H9 (cell line): ENCODE measurements at regions not wholly inside any gene's neighbourhood (a gene's known extent, or its start where the extent isn't known, plus 50 kb on each side); places are given as distances from the start of the nearest gene placed in this dataset.

ENCODE experiments used
- DNase-seq: peaks from one replicate; pipeline ENCODE4 v3.0.0-alpha.2; 2017
- H2AFZ ChIP-seq: one replicate; pipeline ENCODE4 v1.6.1; 2013; ENCODE audit warnings: mild to moderate bottlenecking, low read length, control low read depth, moderate library complexity
- H2AK5ac ChIP-seq: 2 replicates; pipeline ENCODE4 v1.6.1; 2013; ENCODE audit warnings: low read length, control low read depth, mixed read lengths; ENCODE audit not compliant: insufficient read length
- H2BK120ac ChIP-seq: one replicate; pipeline ENCODE4 v1.6.1; 2013; ENCODE audit warnings: low read depth, mild to moderate bottlenecking, low read length, control low read depth, inconsistent platforms; ENCODE audit not compliant: poor library complexity, severe bottlenecking
- H2BK12ac ChIP-seq: 2 replicates; pipeline ENCODE4 v1.6.1; 2013; ENCODE audit warnings: low read length, control low read depth, mixed read lengths, low read depth; ENCODE audit not compliant: insufficient read length
- H2BK15ac ChIP-seq: 2 replicates; pipeline ENCODE4 v1.6.1; 2013; ENCODE audit warnings: low read depth, low read length, control low read depth
- H2BK20ac ChIP-seq: one replicate; pipeline ENCODE4 v1.6.1; 2013; ENCODE audit warnings: low read depth, mild to moderate bottlenecking, low read length, control low read depth, inconsistent platforms; ENCODE audit not compliant: poor library complexity, severe bottlenecking
- H2BK5ac ChIP-seq: 2 replicates; pipeline ENCODE4 v1.6.1; 2013; ENCODE audit warnings: low read length, control low read depth, mixed read lengths; ENCODE audit not compliant: insufficient read length
- H3K14ac ChIP-seq: 2 replicates; pipeline ENCODE4 v1.6.1; 2013; ENCODE audit warnings: low read length, control low read depth; ENCODE audit not compliant: insufficient read depth
- H3K18ac ChIP-seq: 2 replicates; pipeline ENCODE4 v1.6.1; 2013; ENCODE audit warnings: low read depth, mild to moderate bottlenecking, mixed read lengths, low read length, control low read depth; ENCODE audit not compliant: insufficient read length
- H3K23ac ChIP-seq: 2 replicates; pipeline ENCODE4 v1.6.1; 2013; ENCODE audit warnings: low read length, control low read depth, mixed read lengths, low read depth; ENCODE audit not compliant: insufficient read length
- H3K23me2 ChIP-seq: 2 replicates; pipeline ENCODE4 v1.6.1; 2013; ENCODE audit warnings: low read depth, mild to moderate bottlenecking, mixed read lengths, low read length, control low read depth; ENCODE audit not compliant: insufficient read length, poor library complexity, severe bottlenecking
- H3K27ac ChIP-seq: 2 replicates; pipeline ENCODE4 v1.5.1; 2013; ENCODE audit warnings: low read length, control low read depth, mixed read lengths, low read depth; ENCODE audit not compliant: insufficient read length
- H3K27me3 ChIP-seq: 2 replicates; pipeline ENCODE4 v1.6.1; 2013; ENCODE audit warnings: low read length, control low read depth, inconsistent platforms; ENCODE audit not compliant: insufficient read depth
- H3K4ac ChIP-seq: 2 replicates; pipeline ENCODE4 v1.6.1; 2013; ENCODE audit warnings: low read depth, mild to moderate bottlenecking, control low read depth, inconsistent platforms, low read length, moderate library complexity
- H3K4me1 ChIP-seq: 2 replicates; pipeline ENCODE4 v1.6.1; 2013; ENCODE audit warnings: low read length, control low read depth, inconsistent platforms; ENCODE audit not compliant: insufficient read depth
- H3K4me2 ChIP-seq: 2 replicates; pipeline ENCODE4 v1.6.1; 2013; ENCODE audit warnings: low read length, control low read depth, mixed read lengths; ENCODE audit not compliant: insufficient read length, insufficient read depth
- H3K56ac ChIP-seq: 2 replicates; pipeline ENCODE4 v1.6.1; 2013; ENCODE audit warnings: low read depth, mild to moderate bottlenecking, mixed read lengths, low read length, control low read depth; ENCODE audit not compliant: insufficient read length
- H3K79me1 ChIP-seq: 2 replicates; pipeline ENCODE4 v1.6.1; 2013; ENCODE audit warnings: low read depth, mild to moderate bottlenecking, moderate library complexity, low read length, control low read depth, inconsistent platforms; ENCODE audit not compliant: insufficient read depth, poor library complexity, severe bottlenecking
- H3K79me2 ChIP-seq: 2 replicates; pipeline ENCODE4 v1.6.1; 2013; ENCODE audit warnings: low read length, control low read depth, inconsistent platforms; ENCODE audit not compliant: insufficient read depth
- H3K9ac ChIP-seq: 2 replicates; pipeline ENCODE4 v1.6.1; 2013; ENCODE audit warnings: low read length, control low read depth, mixed read lengths; ENCODE audit not compliant: insufficient read length; ENCODE audit errors: extremely low read depth
- H3K9me3 ChIP-seq: one replicate; pipeline ENCODE4 v1.6.1; 2013; ENCODE audit warnings: low read depth, low read length, inconsistent platforms; ENCODE audit not compliant: control insufficient read depth
- H3T11ph ChIP-seq: one replicate; pipeline ENCODE4 v1.6.1; 2013; ENCODE audit warnings: mild to moderate bottlenecking, low read length, control low read depth, inconsistent platforms
- H4K20me1 ChIP-seq: one replicate; pipeline ENCODE4 v1.6.1; 2013; ENCODE audit not compliant: control insufficient read depth, insufficient read length, insufficient read depth
- H4K5ac ChIP-seq: 2 replicates; pipeline ENCODE4 v1.6.1; 2013; ENCODE audit warnings: low read depth, mild to moderate bottlenecking, mixed read lengths, low read length, control low read depth; ENCODE audit not compliant: insufficient read length
- H4K8ac ChIP-seq: replicated peaks from 2 replicates; pipeline ENCODE4 v1.6.1; 2013; ENCODE audit warnings: low read length, control low read depth, mixed read lengths, low read depth; ENCODE audit not compliant: insufficient read length
- H4K91ac ChIP-seq: 2 replicates; pipeline ENCODE4 v1.6.1; 2013; ENCODE audit warnings: low read depth, mild to moderate bottlenecking, moderate library complexity, mixed read lengths, low read length, control low read depth; ENCODE audit not compliant: insufficient read length
- H3K27ac Mint-ChIP-seq, 3 experiments: 2 replicates in 2 of 3; 3 replicates in 1 of 3; pipeline ENCODE4 v1.8.0; 2020 to 2021; ENCODE audit warnings: mixed read lengths in 3 of 3, mild to moderate bottlenecking in 1 of 3, moderate library complexity in 1 of 3
- H3K27me3 Mint-ChIP-seq: 2 replicates; pipeline ENCODE4 v1.8.0; 2021; ENCODE audit warnings: low read depth, mild to moderate bottlenecking, moderate library complexity, mixed read lengths
- H3K36me3 Mint-ChIP-seq, 3 experiments: 2 replicates in 2 of 3; 3 replicates in 1 of 3; pipeline ENCODE4 v1.8.0; 2020 to 2021; ENCODE audit warnings: low read depth in 3 of 3, mixed read lengths in 3 of 3; ENCODE audit not compliant: insufficient read depth in 1 of 3
- H3K4me1 Mint-ChIP-seq, 2 experiments: 2 replicates each; pipeline ENCODE4 v1.8.0; 2020; ENCODE audit warnings: mixed read lengths in 2 of 2
- H3K4me3 Mint-ChIP-seq, 2 experiments: 2 replicates in 1 of 2; 3 replicates in 1 of 2; pipeline ENCODE4 v1.8.0; 2020 to 2021; ENCODE audit warnings: mild to moderate bottlenecking in 2 of 2, mixed read lengths in 2 of 2, moderate library complexity in 1 of 2
- H3K9me3 Mint-ChIP-seq, 2 experiments: 2 replicates in 1 of 2; 3 replicates in 1 of 2; pipeline ENCODE4 v1.8.0; 2020; ENCODE audit warnings: mild to moderate bottlenecking in 2 of 2, mixed read lengths in 2 of 2, moderate library complexity in 1 of 2
- CTCF ChIP-seq: fragments of 200-600 bp; sonication (generic); conservative IDR thresholded peaks from 3 replicates; pipeline ENCODE4 v1.8.0; 2021; ENCODE audit warnings: antibody characterized with exemption, mild to moderate bottlenecking
- WGBS: extraction: QIAGEN DNeasy Blood & Tissue Kit; methylation state at CpG from one replicate; pipeline ENCODE4 v1.1.7; 2013; ENCODE audit warnings: missing lambda C conversion rate, low lambda C conversion rate, mixed read lengths; ENCODE audit not compliant: insufficient read length; ENCODE audit errors: extremely low coverage; 5-methylcytosine and 5-hydroxymethylcytosine counted together

GRCh38 chr6:93727447-93727846, 308.1 kb upstream of the EPHA7 start:
- no peak overlapping the region for H3K56ac ChIP-seq
- WGBS, result no CpG with 5 or more reads among the region's 3 CpGs
- no peak overlapping the region for H3K14ac ChIP-seq
- H3K27ac ChIP-seq, result no peak overlapping the region
- peaks cover 33% of the 10 kb centered on the region in 2 experiments for H3K4me1 Mint-ChIP-seq
- H3K27me3 ChIP-seq, result no peaks in the 10 kb centered on the region
- H3K9me3 ChIP-seq, result no peaks in the 10 kb centered on the region
- H3K23me2 ChIP-seq, result no peaks in the 10 kb centered on the region
- H3K4me1 ChIP-seq, result peaks cover 4% of the 10 kb centered on the region; the same call in 1 of the 2 replicates
- no peak overlapping the region for H4K5ac ChIP-seq
- no peak overlapping the region for H2BK12ac ChIP-seq
- no peaks in the 10 kb centered on the region for H3K27me3 Mint-ChIP-seq
- no peaks in the 10 kb centered on the region for H4K20me1 ChIP-seq
- H2BK5ac ChIP-seq, result no peak overlapping the region
- no peak overlapping the region for H2AFZ ChIP-seq
- no peak overlapping the region for H4K8ac ChIP-seq
- H3K4me2 ChIP-seq, result no peak overlapping the region
- H3K23ac ChIP-seq, result no peak overlapping the region
- TF ChIP-seq CTCF, result no peak
- H3K9me3 Mint-ChIP-seq, result no peaks in the 10 kb centered on the region
- no peak overlapping the region for H3K4ac ChIP-seq
- H3K18ac ChIP-seq, result no peak overlapping the region
- no peak overlapping the region for H2BK15ac ChIP-seq
- no peak for DNase-seq
- H3K9ac ChIP-seq, result no peak overlapping the region
- H3T11ph ChIP-seq, result no peak overlapping the region
- no peak overlapping the region for H2AK5ac ChIP-seq
- no peak overlapping the region for H3K4me3 Mint-ChIP-seq
- H3K79me2 ChIP-seq, result no peaks in the 10 kb centered on the region
- H3K36me3 Mint-ChIP-seq, result no peaks in the 10 kb centered on the region
- H3K79me1 ChIP-seq, result no peaks in the 10 kb centered on the region
- no peak overlapping the region for H2BK120ac ChIP-seq
- H3K27ac Mint-ChIP-seq, result no peak overlapping the region
- no peak overlapping the region for H4K91ac ChIP-seq
- no peak overlapping the region for H2BK20ac ChIP-seq
